GM10266 (cell line): ENCODE measurements at regions not wholly inside any gene's neighbourhood (a gene's known extent, or its start where the extent isn't known, plus 50 kb on each side); places are given as distances from the start of the nearest gene placed in this dataset.

ENCODE experiments used
- DNase-seq: peaks from one replicate; pipeline ENCODE4 v3.0.0; 2012; ENCODE audit errors: extremely low spot score
- CTCF ChIP-seq: IDR thresholded peaks from 2 replicates; pipeline ENCODE4 v1.5.1; 2012; ENCODE audit warnings: mild to moderate bottlenecking, low read depth; ENCODE audit not compliant: control insufficient read depth, insufficient read depth; ENCODE audit errors: missing control alignments

DNA sequence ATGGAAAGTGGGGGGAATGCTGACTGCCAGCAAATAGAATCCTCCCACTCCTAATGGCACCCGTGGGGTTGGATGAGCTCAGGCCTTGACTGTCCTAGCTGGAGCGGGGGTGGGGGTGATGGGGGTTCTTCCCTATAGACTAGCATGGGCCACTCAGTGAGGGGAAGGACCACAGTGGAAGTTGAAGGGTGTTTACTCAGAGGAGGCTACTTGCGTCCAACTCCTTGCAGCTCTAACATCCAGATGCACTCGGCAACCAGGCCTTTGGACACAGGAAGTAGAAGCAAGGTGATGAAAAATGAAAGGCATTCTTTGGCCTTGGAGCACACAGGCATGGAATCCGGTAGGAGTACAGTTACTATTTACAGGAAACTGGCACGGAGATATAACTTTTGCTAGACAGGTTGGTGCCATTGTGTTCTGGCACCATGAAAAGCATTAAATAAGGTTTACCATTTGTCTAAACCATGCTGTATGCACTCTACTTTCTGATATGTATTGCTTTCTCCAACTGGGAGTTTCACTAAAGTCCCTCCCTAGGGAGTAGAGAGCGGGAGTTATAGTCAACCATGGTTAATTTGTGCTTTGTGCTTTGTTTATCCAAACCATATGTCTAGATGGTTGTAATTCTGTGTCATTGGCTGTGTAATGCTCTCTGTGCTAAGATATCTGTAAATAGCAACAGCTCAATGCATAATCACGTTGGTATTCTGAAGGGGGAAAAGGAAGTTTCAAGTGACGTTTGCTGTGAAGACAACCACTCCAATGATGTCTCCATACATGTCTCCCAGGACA is 125.3 kb downstream of the TSHZ3 start:
- no peak for DNase-seq
- TF ChIP-seq CTCF = no peak

DNA sequence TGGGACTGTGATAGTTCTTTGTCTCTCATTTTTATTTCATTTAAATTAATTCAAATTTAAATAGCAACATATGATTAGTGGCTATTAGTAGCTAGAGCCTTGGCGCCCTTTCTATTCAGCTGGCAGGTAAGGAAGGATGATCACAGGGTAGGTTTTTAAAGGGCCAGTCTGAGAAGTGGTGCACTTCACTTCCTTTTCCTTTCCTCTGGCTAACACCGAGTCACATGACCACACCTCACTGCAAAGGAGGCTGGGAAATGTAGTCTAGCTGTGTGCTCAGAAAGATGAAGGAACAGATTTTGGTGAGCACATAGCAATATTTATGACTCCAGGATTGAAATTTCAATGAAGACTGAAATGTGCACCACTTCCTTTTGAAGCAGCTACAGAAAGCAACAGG is 128.7 kb downstream of the TSHZ3 start:
- no peak for DNase-seq
- no peak for TF ChIP-seq CTCF

GRCh38 chr19:31214997-31215396 is 134.2 kb downstream of the TSHZ3 start:
- no peak for TF ChIP-seq CTCF
- no peak for DNase-seq

GRCh38 chr19:31214086-31214485 is 135.2 kb downstream of the TSHZ3 start:
- no peak for DNase-seq
- TF ChIP-seq CTCF = no peak

- TF ChIP-seq CTCF = no peak
- no peak for DNase-seq
Observed at GRCh38 chr19:31211088-31211487, 138.1 kb downstream of the TSHZ3 start.

DNA sequence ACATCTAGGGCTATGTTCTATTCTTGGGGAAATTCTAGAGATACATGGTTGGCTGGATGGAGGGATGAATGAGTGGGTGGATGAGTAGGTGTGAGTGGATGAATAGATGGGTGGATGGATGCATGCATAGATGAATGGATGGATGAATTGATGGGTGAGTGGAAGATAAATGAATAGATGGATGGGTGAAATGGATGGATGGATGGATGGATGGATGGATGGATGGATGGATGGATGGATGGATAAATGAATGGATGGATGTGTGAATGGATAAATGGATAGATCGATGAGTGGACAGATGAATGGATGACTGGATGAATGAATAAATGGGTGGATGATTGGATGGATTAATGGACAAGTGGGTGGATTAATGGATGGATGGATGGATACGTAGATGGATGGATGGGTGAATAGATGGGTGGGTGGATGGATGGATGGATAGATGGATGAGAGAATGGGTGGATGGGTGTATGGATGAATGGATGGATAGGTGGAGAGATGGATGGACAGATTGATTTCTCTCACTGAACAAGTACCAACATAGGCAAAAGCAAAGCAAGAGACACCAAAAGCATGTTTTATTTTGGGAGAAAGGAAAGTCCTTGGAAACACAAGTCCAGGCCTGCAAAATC is 143.2 kb downstream of the TSHZ3 start:
- no peak for TF ChIP-seq CTCF
- no peak for DNase-seq

DNA sequence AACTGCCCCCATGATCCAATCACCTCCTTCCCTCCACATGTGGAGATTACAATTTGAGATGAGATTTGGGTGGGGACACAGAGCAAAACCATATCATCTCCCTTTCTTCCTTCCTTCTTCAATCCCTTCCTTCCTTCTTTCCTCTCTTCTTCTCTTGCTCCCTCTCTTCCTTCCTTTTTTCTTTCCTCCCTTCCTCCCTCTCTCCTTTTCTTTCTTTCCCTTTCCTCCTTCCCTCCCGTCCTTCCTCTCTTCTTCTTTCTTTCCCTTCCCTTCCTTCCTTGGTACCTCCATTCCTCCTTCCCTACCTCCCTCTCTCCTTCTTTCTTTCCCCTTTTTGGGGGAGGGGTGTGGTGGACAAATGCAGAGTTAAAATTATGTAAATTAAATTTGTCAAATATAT is 145.1 kb downstream of the TSHZ3 start:
- no peak for DNase-seq
- TF ChIP-seq CTCF = no peak
